HG03103 (cell line): ENCODE measurements at regions not wholly inside any gene's neighbourhood (a gene's known extent, or its start where the extent isn't known, plus 50 kb on each side); places are given as distances from the start of the nearest gene placed in this dataset.

Experiments used
- ATAC-seq: cut with Tn5 transposase; IDR thresholded peaks from one replicate; pipeline ENCODE4 v1.9.1; 2021; ENCODE audit warnings: low read depth; ENCODE audit not compliant: unreplicated experiment

DNA sequence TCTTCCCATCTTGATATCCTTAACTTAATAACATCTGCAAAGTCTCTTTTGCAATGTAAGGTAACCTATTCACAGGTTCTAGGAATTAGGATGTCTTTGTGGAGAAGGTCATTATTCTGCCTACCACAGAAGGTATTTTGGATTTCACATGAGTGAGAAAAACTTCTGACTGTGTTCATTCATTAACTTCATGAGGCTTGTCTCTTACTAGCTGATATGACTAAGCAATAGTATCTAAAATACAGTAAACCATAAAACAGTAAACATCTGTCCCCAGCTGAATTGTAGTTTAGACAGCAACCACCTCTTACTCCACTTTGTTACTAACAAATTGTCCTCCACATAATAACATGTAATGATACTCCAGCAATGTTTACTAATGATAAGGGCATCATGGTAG is 198.1 kb downstream of the SEC23A start:
- no peak for ATAC-seq

GRCh38 chr14:38901791-38902190 is 201.2 kb downstream of the SEC23A start:
- no peak for ATAC-seq

- ATAC-seq, result no peak
These were observed 202.1 kb downstream of the SEC23A start for GRCh38 chr14:38900887-38901286.

GRCh38 chr14:38887696-38888095 is 215.3 kb downstream of the SEC23A start:
- ATAC-seq, result no peak

GRCh38 chr14:38884109-38884508 is 218.9 kb downstream of the SEC23A start:
- ATAC-seq, result no peak

- ATAC-seq, result no peak
These were observed 219.9 kb downstream of the SEC23A start for GRCh38 chr14:38883127-38883526.

- no peak for ATAC-seq
These were observed 220.5 kb downstream of the SEC23A start for GRCh38 chr14:38882533-38882932.

DNA sequence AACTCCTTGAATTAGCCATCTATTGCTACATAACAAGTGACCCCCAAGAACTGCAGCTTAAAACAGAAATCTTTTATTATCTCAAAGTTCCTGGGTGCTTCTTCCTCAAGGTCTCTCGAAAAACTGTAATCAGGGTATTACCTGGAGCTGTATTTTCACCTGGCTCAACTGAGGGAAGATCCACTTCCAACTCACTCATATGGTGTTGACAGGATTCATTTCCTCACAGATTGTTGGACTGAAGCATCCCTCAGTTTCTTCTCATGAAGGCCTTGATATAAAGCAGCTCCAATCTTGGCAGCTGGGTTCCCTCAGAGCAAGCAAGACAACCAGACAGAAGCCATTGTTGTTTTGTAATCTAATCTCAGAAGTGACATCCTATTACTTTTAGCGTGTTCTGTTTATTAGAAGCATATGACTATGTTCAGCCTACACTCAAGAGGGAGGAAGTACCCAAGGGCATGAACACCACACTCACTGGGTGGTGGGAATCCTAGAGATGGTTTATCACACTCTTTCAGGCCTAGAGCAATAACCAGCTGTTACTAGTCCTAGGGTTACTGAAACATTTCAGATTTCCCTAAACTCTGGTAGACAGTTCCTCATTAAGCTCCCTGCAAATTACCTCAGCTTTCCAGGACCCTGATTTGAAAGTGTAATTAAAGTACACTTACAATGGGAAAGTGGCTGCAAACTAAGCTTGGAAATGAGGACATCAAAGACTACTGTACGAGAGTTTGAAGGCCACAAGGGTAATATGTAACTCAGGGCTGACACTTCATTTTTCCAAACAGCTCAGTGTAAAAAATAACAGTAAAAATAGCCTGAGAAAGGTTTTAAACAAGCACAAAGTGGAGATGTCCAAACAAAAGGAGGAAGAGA is 222.2 kb downstream of the SEC23A start:
- no peak for ATAC-seq

GRCh38 chr14:38877744-38878388 is 225.2 kb downstream of the SEC23A start:
- no peak for ATAC-seq

DNA sequence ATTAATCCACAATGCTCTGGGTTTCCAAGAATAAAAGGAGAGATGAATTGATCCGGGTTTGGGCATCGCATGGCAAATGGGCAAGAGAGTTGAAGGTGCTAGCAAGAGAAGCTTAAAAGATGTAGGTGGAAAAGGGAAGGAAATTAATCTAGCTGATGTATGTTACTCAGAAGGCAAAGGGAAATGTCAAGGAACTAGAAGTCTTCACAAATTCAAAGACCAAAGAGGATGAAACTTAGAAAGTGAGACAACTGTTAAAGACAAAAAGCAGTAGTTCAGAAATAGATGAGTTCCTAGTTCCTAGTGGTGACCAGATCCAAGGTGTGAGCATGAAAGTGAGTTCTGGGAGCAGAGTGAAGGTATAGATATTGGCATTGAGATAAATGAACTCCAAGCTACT is 228.3 kb downstream of the SEC23A start:
- no peak for ATAC-seq

GRCh38 chr14:38873941-38874612 is 229.0 kb downstream of the SEC23A start:
- ATAC-seq, result no peak

GRCh38 chr14:38870296-38870836 is 232.7 kb downstream of the SEC23A start:
- ATAC-seq, result no peak

DNA sequence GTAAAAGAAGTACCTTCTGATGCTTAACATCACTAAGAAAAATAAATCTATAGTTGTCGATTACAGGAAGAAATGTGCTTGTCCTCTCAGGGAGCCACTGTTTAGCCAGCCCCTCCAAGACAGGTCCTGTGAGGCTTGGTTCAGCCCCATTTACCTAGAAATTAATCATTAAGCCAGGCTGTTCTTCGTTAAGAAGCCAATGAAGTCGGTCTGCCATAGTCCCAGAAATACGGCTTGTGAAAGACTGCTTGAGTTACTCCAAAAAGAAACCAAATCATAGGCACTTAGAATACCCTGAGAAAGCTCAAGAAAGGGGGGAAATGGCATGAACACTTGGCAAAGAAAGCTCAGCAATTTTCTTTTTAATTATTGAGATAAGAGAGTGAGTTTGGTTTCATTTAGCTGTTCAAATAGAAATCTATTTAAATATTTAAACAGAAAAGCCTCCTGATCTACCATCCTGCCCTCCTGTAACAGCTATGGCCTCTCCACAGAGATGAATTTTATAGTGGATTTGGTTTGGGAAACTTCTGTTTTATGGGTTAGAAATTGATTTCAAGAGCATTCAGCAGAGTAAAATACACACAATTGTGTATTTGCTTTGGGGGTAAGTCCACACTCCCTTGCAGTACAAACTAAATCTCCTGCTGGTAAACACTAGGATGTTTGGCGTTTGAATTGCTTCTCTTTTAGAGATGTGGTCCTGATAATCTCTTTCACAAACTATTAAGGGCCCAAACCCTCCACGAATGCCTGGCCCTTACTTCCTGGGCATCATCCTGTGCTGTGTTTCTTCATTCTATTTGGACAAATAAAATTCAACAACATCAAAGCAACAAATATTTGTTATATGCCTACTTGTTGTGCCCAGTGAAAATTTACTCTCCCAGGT is 234.4 kb downstream of the SEC23A start:
- ATAC-seq, result no peak

DNA sequence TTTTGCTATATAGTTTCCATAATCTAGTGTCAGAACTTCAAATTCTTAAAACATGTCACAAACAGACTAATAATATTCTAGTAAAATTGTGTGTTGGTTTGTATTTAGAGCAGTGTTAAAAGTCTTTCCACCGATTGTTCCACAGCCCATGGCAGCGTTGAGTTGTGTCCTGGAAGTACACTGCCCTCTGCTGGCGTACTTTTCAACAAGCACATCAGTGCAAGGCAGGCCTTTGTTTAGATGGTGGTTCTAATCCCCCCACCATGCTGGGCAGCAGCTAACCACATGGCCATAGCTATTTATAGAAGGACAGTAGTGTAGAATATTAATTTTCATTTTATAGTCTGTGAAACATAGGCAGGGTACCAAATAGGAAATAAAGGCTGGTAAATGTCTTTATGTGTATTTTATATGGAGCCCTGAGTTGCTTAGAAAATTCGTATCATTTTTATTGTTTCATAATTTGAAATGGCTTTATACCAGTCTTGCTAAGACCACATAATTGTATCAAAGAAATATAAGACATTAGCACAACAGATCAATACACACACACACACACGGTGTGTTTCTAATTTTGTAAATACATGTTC is 235.4 kb downstream of the SEC23A start:
- ATAC-seq, result peak; percentile 97

DNA sequence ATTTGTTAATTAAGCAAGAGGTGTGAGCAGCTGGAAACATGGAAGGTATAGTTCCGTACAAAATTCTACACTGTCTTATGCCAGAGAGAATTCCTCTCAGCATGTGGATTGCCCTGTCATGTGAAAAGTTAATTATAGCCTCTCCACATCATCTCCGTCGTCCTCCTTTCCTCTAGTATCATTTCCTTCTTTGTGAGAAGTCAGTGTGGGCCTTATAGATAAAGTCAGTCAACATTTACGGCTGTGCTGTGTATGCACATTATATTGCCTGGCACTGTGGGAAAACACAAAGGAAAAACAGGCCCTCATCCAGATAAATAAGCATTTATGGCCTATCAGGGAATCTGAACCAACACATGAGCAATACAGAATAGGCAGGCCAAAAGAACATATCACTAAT is 236.6 kb downstream of the SEC23A start:
- no peak for ATAC-seq

DNA sequence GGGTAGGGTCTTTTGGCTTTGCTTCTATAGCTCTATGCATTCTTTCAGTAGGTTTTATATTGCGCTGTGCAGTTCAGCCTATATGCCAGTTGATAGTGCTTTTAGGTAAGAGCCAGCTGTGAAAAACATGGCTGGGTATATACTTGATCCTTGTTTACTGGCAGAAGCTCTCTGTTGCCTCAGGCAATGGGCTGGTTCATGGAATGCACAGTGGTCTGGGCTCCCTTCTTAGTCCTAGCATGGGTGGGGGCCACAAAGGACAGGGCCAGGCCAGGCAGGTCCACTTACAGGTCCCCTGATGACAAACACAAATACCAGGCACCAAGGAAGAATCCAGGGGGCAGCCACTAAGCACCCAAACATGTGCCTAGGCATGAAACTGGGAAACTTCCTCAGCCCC is 240.7 kb downstream of the SEC23A start:
- no peak for ATAC-seq

- no peak for ATAC-seq
These were observed 242.5 kb downstream of the SEC23A start for GRCh38 chr14:38860530-38860929.

GRCh38 chr14:38856798-38857197 is 246.2 kb downstream of the SEC23A start:
- ATAC-seq, result no peak

DNA sequence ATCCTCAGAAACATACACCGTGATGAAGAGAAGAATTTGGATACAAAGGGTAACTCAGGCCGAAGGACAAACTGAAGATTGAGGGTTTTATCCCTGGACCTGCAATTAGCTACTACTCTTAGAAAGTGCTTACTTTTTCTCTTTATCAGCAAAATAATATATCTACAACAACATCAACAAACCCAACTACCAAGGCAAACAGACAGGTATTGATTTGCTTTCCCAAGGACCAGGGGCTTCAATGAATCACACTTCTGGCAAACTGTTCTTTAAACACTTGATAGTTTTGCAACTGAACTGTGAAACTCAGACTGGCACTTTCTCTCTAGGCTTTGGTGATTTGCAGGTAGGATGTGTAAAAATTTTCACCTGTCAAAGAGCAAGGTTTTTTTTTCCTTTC is 247.5 kb downstream of the SEC23A start:
- ATAC-seq, result no peak

DNA sequence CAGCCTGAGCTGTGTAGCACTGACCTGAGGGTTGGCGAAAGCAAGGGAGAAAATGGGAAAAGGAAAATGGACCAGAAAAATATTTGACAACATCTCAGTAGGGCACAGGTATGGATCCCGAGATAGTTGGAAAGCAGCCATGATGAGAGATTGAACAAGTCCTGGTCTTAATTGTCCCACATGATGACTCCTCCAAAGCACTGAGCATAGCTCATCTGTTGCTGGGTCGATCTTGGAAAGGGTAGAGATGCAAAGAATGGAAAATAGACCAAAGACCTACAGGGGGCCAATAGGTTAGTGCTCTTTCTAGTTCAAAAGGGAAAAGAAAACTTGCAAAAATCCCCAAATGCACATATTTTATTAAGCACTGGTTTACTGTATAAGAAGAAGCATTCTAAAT is 251.9 kb downstream of the SEC23A start:
- no peak for ATAC-seq
